ENCODE measurements at regions not wholly inside any gene's neighbourhood (a gene's known extent, or its start where the extent isn't known, plus 50 kb on each side); places are given as distances from the start of the nearest gene placed in this dataset.
"Not testable (repeated sequence)": the region's sequence is repeated elsewhere in the genome, so short reads cannot be mapped to it uniquely, and the experiment has no call there.

- TF ChIP-seq CTCF, POLR2A, POLR2AphosphoS5 (IDR thresholded peaks at IDR 0.05): not testable (repeated sequence)
Observed at GRCh38 chr12:62010973-62011372, 249.2 kb upstream of the USP15 start.

Data from breast epithelium (tissue), 3 donors.